Left colon (tissue), 2 donors: ENCODE measurements at regions not wholly inside any gene's neighbourhood (a gene's known extent, or its start where the extent isn't known, plus 50 kb on each side); places are given as distances from the start of the nearest gene placed in this dataset.
"Not testable (repeated sequence)": the region's sequence is repeated elsewhere in the genome, so short reads cannot be mapped to it uniquely, and the experiment has no call there.

Source experiments
- ATAC-seq: fragments of 200-7000 bp; cut with Tn5 transposase; one replicate; pipeline ENCODE4 v1.9.1; 2020; ENCODE audit warnings: mild to moderate bottlenecking, moderate library complexity
- DNase-seq, 2 donors: peaks; one replicate each; pipeline ENCODE4 v3.0.0-alpha.2; 2020
- intact Hi-C, 2 donors: fragments of 100-400 bp; cut with DNase I in 1 of 2; cut with micrococcal nuclease in 1 of 2; formaldehyde crosslinking; loops; one replicate each; pipeline versions ENCODE4 v1.11.2 to v1.14.0; 2022; cut with DNase I, micrococcal nuclease
- donor health status: DM: no; HTN: no; CAD: no.
- donor health status: DM: yes; HTN: yes; CAD: no.

DNA sequence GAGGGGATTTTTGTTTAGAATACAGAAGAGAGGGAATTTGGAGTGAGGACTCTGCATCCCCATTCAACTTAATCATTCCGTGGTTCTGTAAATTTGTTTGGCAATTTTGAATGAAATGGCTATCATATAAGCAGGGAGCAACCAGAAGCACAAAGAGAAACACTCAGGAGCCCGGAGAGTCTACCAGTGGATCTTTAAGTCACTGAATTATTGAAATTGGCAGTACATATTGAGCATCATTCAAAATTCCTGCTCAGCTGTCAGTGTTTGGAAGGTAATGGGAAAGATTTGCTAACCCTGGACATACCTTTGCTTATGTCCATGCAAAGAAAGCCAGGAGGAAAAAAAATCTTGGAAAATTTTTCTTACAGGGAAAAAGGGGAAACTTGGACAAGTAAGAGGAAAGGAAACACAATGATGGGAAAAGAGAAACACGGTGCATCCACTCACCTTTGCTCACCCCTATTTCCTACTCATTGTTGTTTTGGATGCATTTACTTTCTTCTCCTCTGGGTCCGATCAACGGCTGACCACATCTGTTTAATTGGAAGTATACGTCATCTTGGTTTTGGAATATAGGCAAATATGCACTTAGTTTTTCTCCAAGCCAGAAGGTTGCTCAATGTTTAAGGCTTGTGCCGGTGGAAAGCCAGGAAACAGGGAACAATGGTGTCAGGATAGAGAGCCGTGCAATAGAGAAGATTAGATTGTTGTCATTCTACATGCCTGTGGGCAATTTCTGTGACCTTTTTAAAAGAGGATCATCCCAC lies 243.0 kb upstream of the LYPLAL1 start:
- ATAC-seq = no peak
- intact Hi-C loops = no loop called here
- DNase-seq = no peak

- ATAC-seq = no peak
- DNase-seq = no peak
- intact Hi-C loops = no loop called here
These were observed 242.4 kb upstream of the LYPLAL1 start for GRCh38 chr1:218931324-218931723.

GRCh38 chr1:218933513-218933912 lies 240.2 kb upstream of the LYPLAL1 start:
- no peak for ATAC-seq
- no peak for DNase-seq
- intact Hi-C loops = no loop called here

DNA sequence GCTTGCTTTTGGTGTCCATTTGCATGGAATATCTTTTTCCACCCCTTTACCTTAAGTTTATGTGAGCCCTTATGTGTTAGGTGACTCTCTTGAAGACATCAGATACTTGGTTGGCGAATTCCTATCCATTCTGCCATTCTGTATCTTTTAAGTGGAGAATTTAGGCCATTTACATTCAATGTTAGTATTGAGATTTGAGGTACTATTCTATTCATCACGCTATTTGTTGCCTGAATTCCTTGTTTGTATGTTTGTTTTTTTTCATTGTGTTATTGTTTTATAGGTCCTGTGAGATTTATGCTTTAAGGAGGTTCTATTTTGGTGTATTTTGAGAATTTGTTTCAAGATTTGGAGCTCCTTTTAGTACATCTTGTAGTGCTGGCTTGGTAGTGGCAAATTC lies 238.3 kb upstream of the LYPLAL1 start:
- DNase-seq, intact Hi-C loops, ATAC-seq: not testable (repeated sequence)

DNA sequence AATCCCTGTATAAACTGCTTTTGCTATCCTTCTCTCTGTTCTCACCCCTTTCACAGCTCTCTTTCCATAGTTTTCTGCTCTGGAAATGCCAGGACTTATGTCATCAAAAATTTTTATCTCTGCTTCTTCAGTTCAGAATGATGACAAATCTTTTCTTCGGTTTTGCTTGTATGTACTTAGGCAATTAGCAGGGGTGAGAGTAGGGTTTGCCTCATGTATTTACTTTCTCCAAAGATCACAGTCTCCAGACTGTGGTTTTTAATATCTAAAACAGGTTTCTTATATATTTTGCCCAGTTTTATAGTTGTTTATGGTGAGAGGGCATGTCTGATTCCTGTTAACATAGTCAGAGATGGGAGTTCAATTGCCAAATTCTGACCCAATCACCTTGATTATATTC lies 235.4 kb upstream of the LYPLAL1 start:
- no peak for DNase-seq
- no peak for ATAC-seq
- intact Hi-C loops = no loop called here

DNA sequence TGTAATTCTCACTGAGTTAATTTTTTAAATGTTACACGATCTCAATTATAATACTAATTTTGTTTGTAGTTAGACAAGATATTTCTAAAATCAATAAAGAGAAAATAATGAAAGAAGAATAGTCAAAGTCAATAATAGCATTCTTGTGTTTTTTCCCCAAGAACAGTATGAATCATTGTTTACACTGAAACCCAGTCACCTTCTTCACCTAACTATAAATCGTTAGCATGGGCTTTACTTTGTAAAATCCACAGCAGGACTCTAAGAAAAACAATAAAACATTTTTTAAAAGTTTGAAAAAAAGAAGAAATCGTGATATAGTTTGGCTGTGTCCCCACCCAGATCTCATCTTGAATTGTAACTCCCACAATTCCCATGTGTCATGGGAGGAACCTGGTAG lies 234.6 kb upstream of the LYPLAL1 start:
- DNase-seq = no peak
- intact Hi-C loops = no loop called here
- ATAC-seq = no peak

GRCh38 chr1:218942431-218942830 lies 231.2 kb upstream of the LYPLAL1 start:
- no peak for DNase-seq
- intact Hi-C loops = no loop called here
- no peak for ATAC-seq

DNA sequence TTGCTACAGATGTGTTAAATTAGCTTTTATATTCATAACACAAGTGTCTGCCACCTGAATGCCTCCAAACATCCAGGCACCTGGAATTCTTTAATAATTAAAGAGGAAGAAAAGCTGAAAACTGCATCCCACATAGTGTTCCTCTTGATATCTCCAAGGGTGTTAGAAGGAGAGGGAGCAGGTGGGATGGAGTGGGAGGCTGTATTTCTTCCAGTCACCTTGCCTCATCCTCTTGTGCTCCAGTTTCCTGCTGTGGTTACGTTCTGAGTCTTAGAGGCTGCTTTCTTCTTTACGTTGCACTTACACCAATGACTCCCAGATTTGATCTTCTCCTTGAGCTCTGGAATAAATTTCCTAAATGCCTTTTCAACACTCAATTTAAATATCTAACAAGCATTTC lies 230.3 kb upstream of the LYPLAL1 start:
- ATAC-seq (no peak), DNase-seq (no peak)
- intact Hi-C loops = no loop called here

- DNase-seq = no peak
- no peak for ATAC-seq
- intact Hi-C loops = no loop called here
These were observed 228.6 kb upstream of the LYPLAL1 start for GRCh38 chr1:218945050-218945449.

DNA sequence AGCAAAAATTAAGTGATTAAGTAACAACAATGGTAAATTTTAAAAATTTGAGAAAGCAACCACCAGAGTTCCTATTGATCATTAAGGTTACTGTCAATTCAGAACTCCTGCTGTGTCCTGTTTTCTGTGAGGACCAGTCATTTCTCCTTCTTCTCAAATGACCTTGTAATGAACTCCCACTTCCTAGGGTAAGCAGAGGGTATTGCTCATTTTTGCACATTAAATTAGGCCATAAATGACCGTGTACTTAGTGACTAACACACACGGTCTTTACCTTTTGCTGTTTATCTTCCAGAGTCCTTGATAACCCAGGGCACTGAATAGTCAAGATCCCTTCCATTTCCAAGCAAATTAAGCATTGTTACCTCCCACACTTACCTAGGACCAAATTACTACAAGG lies 227.5 kb upstream of the LYPLAL1 start:
- ATAC-seq = no peak
- DNase-seq = no peak
- intact Hi-C loops = no loop called here

DNA sequence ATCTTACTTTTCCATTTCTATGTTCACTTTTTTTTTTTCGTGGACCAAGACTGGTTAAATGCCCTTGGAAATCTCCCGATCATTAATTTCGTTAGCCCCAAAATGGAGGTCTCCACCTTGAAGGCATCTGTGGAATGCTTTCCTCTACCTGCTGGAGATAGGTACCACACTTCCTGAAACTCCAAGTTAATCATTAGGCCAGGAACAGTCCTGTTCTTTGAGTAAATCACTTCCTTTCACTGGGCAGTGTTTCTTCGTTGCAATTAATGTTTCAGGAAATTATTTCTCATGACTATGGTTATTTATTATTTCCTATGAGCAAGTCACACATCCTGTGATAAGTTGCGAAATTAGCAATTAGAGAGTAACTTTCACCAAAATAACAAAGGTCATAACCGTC lies 225.2 kb upstream of the LYPLAL1 start:
- DNase-seq (no peak), ATAC-seq (no peak)
- intact Hi-C loops = no loop called here

DNA sequence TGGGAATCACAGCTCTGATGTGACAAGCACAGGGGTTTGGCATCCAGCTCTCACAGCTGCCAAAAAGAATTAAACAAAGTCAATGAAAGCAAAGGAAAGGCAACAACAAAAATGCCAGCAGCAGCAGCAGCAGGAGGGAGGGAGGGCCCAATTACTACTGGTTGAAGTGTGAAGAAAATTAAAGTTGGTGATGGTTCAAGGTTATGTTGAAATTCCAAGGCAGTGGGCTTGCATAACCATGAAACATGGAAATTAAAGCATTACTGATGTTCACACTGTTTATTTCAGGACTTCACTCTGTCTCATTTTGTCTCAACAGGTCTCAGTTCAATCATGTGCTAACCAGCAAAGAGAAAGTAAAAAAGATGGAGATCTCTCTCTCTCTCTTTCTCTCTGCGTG lies 220.3 kb upstream of the LYPLAL1 start:
- intact Hi-C loops = no loop called here
- ATAC-seq (no peak), DNase-seq (no peak)

DNA sequence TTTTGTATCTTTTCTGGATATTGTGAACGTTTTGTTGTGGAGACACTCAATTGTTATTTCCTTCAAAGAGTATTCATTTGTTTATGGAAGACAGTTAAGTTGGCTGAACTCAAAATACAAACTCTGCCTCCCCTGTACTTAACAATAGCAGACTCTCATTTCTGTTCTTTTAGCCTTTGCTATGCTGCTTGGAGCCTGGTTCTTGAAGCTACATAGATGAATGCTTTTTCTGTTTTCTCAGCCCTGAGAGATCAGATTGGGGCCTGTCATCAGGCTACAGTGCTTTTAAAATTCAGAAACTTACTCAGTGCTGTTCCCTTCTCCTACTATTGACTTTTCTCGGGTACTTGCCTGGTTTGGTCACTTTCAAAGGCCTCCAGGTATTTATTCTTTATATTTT lies 215.7 kb upstream of the LYPLAL1 start:
- DNase-seq = no peak
- no peak for ATAC-seq
- intact Hi-C loops = no loop called here

GRCh38 chr1:218959784-218960183 lies 213.9 kb upstream of the LYPLAL1 start:
- ATAC-seq (no peak), DNase-seq (no peak)
- intact Hi-C loops = no loop called here

DNA sequence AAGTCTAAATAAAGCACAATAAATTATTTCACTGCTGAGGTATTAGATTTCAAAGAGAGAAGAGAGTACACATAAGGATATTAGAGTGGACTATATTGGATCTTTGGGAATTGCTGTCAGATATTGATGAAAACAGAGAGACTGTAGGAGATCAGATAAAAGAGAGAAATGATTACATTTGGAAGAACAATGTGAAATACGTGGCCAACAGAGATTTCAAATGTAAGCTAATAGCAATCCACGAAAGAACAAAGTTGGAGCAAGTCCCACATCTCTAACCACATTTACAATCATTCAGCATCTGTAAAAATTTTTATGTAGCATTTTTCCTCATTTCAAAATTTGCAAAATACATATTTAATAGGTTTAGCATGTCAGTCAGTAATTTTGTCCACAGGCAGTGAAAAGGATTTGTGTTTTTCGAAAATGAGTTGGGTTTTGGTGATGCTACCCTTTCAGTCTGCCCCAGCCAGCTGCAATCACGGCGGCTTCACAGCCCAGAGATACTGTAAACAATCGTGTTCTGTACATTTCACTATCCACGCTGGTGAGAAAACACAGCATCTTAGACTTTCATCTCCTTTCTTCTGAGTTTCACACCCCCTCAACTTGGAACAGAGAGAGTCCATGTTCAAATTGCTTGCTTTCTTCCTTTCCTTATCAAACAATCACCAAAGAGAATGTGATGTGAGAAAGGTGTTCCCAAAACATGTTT lies 209.1 kb upstream of the LYPLAL1 start:
- intact Hi-C loops = no loop called here
- DNase-seq = no peak
- no peak for ATAC-seq

DNA sequence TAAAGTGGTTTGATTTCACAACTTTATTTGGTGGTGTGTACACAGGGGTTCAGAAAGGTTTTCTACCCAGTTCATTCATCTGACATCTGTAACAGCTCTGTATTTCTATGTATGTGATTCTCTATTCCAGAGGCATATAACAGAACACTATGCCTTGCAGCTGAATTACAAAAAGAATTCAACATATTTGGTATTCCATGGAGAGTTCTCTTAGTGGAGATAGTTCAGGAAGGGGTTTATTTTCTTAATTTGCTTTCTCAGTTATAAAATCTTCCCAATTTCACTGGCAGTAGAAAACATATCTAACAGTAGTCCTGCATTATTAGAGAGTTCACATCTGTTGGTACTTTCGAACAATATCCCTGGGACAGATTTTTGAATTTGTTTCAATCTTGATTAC lies 207.9 kb upstream of the LYPLAL1 start:
- DNase-seq (no peak), ATAC-seq (no peak)
- intact Hi-C loops = no loop called here

DNA sequence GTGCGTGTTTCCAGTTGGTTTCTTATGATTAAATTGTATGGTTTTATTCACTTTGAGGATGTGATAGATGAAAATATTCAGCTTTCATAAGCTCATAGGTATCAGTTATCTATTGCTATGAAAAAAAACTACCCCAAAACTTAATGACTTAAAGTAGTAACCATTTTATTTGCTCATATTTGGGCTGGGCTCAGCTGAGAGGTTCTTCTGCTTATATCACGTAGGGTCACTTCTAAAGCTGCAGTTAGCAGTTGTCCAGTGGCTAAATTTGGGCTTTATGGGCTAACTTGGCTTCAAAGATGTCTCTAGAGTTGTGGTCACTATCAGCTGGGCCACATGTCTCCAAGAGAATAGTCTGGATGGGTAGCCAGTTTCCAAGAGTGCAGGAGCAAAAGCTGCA lies 206.4 kb upstream of the LYPLAL1 start:
- DNase-seq = no peak
- intact Hi-C loops = no loop called here
- ATAC-seq = no peak

GRCh38 chr1:218967836-218968235 lies 205.8 kb upstream of the LYPLAL1 start:
- intact Hi-C loops = no loop called here
- DNase-seq = no peak
- no peak for ATAC-seq

DNA sequence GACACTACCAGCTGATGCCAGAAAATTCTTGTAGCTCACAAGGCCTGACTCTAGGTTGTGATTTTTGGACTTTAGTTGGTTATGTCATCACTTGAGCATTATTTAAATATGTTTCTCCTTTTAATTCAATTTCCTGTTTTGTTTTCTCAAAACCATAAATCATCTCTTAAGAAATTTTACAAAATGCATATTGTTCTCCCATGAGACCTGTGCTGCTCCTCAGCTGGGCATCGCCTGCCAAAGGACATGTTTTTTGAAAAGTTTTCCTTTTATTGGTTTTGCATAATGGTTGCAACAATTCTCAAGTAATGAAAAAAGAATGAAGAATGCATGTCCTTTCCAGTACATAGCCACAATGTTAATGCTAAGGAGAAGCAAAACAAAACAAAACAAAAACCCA lies 204.7 kb upstream of the LYPLAL1 start:
- ATAC-seq = no peak
- intact Hi-C loops = no loop called here

DNA sequence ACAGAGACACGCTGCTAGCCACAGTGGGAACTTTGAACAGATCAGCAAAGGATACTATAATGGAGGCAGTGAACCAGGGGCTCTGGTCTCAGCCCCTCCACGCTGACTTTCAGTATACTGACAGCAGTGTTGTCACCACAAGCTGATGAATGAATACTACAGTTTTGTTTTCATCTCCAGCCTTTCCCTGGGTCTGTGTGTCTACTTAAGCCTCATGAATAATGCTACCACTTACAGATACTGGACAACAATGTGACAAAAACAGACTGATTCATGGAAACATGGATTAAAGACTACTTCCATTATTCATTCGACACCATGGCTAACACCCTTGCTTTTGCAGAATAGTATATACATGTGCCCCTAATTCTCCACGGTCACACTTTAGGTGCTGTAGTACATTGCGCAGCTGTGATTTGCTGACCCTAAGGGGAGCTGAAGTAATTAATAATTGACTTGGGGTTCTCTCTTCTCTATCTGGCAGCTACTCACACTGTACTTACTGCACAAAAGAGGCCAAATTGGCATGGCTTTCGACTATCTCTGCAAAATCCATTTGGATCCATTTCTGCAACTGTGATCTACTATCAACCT lies 203.2 kb upstream of the LYPLAL1 start:
- intact Hi-C loops = no loop called here
- ATAC-seq = no peak
- DNase-seq = no peak

More for the DNA sequence above, 204.7 kb upstream of the LYPLAL1 start:
- no peak for DNase-seq
